Thoracic aorta (tissue), 2 donors: ENCODE measurements at regions not wholly inside any gene's neighbourhood (a gene's known extent, or its start where the extent isn't known, plus 50 kb on each side); places are given as distances from the start of the nearest gene placed in this dataset.
A peak's percentile ranks its signal among the peaks of the same experiment; 100 is the strongest.
"Not testable (repeated sequence)": the region's sequence is repeated elsewhere in the genome, so short reads cannot be mapped to it uniquely, and the experiment has no call there.

Source experiments
- ATAC-seq: fragments of 150-250 bp; one replicate; pipeline ENCODE4 v1.8.0; 2017; ENCODE audit warnings: low read depth; ENCODE audit not compliant: insufficient number of reproducible peaks, low FRiP score
- DNase-seq: peaks from one replicate; pipeline ENCODE4 v3.0.0-alpha.2; 2020; ENCODE audit warnings: low spot score
- H3K27ac ChIP-seq, 2 donors: fragments of 200-600 bp; sonication (generic); 1 replicate in 1 of 2; 2 replicates in 1 of 2; pipeline ENCODE4 v1.5.1; 2016; ENCODE audit warnings: mild to moderate bottlenecking in 2 of 2, moderate library complexity in 2 of 2
- H3K27me3 ChIP-seq: fragments of 200-600 bp; sonication (generic); replicated peaks from 2 replicates; pipeline ENCODE4 v1.6.0; 2016; ENCODE audit warnings: mild to moderate bottlenecking; ENCODE audit not compliant: insufficient read depth
- H3K36me3 ChIP-seq: fragments of 200-600 bp; sonication (generic); one replicate; pipeline ENCODE4 v1.5.1; 2016
- H3K4me1 ChIP-seq, 2 donors: fragments of 200-600 bp; sonication (generic); 1 replicate in 1 of 2; 2 replicates in 1 of 2; pipeline versions ENCODE4 v1.5.1 to v1.6.0; 2016; ENCODE audit warnings: low read depth in 2 of 2, mild to moderate bottlenecking in 1 of 2; ENCODE audit not compliant: control insufficient read depth in 1 of 2
- H3K4me3 ChIP-seq: fragments of 200-600 bp; sonication (generic); 2 replicates; pipeline ENCODE4 v1.5.1; 2016; ENCODE audit warnings: mild to moderate bottlenecking
- H3K9me3 ChIP-seq: fragments of 200-600 bp; sonication (generic); 2 replicates; pipeline ENCODE4 v1.5.1; 2016
- TF ChIP-seq, protein P1 (sequence below): fragments of 200-600 bp; sonication (generic); IDR thresholded peaks from one replicate; pipeline ENCODE4 v1.5.1; 2019; ENCODE audit warnings: antibody characterized with exemption

- peak; percentile 48 for DNase-seq
- Histone ChIP-seq H3K36me3 (no peaks in the 10 kb centered on the region), H3K27me3 (no peaks in the 10 kb centered on the region), H3K4me3 (peak overlapping the region; percentile 7), H3K4me1 (peaks cover 5 to 14% of the 10 kb centered on the region in 2 donors), H3K27ac (peak overlapping the region; percentile 62 to 69), H3K9me3 (no peaks in the 10 kb centered on the region)
- TF ChIP-seq, protein P1, sequence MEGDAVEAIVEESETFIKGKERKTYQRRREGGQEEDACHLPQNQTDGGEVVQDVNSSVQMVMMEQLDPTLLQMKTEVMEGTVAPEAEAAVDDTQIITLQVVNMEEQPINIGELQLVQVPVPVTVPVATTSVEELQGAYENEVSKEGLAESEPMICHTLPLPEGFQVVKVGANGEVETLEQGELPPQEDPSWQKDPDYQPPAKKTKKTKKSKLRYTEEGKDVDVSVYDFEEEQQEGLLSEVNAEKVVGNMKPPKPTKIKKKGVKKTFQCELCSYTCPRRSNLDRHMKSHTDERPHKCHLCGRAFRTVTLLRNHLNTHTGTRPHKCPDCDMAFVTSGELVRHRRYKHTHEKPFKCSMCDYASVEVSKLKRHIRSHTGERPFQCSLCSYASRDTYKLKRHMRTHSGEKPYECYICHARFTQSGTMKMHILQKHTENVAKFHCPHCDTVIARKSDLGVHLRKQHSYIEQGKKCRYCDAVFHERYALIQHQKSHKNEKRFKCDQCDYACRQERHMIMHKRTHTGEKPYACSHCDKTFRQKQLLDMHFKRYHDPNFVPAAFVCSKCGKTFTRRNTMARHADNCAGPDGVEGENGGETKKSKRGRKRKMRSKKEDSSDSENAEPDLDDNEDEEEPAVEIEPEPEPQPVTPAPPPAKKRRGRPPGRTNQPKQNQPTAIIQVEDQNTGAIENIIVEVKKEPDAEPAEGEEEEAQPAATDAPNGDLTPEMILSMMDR: no peak
- peak; percentile 88 for ATAC-seq
These were observed 161.6 kb upstream of the PTBP2 start for GRCh38 chr1:96559707-96560596.

DNA sequence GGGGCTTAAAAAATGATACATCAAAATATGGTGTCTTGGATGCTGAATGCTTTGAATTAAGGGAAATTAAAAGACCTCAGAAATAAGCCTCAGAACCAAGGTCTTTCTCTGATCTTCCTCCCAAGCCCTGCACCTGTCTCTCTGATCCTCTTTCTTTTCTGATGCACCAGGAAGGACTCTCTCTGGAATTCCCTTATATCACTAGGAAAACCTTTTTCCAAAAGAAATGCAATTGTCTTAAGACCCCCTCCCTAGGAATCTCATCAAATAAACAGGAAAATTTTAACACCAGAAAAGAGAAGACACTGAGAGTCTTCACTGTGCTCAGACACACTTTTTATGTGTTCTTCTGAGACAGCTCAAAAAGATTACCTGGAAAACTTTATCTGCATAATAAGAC lies 159.5 kb upstream of the PTBP2 start:
- ATAC-seq: no peak
- TF ChIP-seq, protein P1: no peak
- H3K4me3 ChIP-seq: no peak overlapping the region
- H3K27me3 ChIP-seq: no peaks in the 10 kb centered on the region
- no peaks in the 10 kb centered on the region for H3K36me3 ChIP-seq
- H3K4me1 ChIP-seq: peaks cover 5 to 14% of the 10 kb centered on the region in 2 donors
- no peak overlapping the region for H3K27ac ChIP-seq
- H3K9me3 ChIP-seq: no peaks in the 10 kb centered on the region
- DNase-seq: no peak

DNA sequence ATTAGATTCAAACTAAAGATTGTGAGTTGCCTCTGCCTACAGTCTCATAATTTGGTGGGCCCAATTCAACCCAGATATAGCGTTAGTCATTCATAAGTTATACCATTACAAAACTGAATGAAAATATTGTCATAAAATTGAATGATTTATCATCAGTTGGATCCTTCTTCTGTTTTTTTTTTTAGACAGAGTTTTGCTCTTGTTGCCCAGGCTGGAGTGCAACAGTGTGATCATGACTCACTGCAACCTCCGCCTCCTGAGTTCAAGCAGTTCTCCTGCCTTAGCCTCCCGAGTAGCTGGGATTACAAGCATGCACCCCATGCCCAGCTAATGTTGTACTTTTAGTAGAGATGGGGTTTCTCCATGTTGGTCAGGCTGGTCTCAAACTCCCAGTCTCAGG lies 157.2 kb upstream of the PTBP2 start:
- H3K27ac ChIP-seq, H3K9me3 ChIP-seq, H3K27me3 ChIP-seq, DNase-seq, H3K36me3 ChIP-seq, ATAC-seq, H3K4me3 ChIP-seq: not testable (repeated sequence)
- peaks cover 5 to 12% of the 10 kb centered on the region in 2 donors for H3K4me1 ChIP-seq

DNA sequence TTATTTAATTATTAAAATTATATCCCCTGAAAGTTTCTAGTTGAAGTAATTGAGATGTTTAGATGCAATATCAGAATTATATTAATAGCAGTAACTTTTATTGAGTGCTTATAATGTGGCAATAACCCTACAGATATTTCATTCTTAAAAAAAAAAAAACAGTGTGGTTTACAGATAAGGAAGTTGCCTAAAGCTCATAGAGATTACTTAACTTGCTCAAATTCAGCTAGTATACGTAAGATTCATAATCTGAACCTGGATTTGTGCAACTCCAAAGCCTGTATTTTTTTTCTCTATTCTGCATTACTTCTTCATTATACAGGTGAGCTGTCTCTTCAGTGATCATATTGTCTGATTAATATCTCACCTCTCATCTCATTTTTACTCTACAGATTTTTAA lies 156.0 kb upstream of the PTBP2 start:
- Histone ChIP-seq H3K27ac (no peak overlapping the region), H3K27me3 (no peaks in the 10 kb centered on the region), H3K4me3 (no peak overlapping the region), H3K36me3 (no peaks in the 10 kb centered on the region), H3K9me3 (no peaks in the 10 kb centered on the region), H3K4me1 (peaks cover 0 to 2% of the 10 kb centered on the region in 2 donors)
- TF ChIP-seq, protein P1: no peak
- no peak for DNase-seq
- no peak for ATAC-seq

GRCh38 chr1:96568639-96569038 lies 152.9 kb upstream of the PTBP2 start:
- Histone ChIP-seq H3K36me3 (no peaks in the 10 kb centered on the region), H3K4me3 (no peak overlapping the region), H3K27me3 (no peaks in the 10 kb centered on the region), H3K4me1 (no peaks in the 10 kb centered on the region), H3K9me3 (no peaks in the 10 kb centered on the region), H3K27ac (no peak overlapping the region)
- TF ChIP-seq, protein P1: no peak
- DNase-seq: no peak
- ATAC-seq: no peak
